Neuronal stem cell (in vitro differentiated cells): ENCODE measurements at regions not wholly inside any gene's neighbourhood (a gene's known extent, or its start where the extent isn't known, plus 50 kb on each side); places are given as distances from the start of the nearest gene placed in this dataset.

Experiments used
- DNase-seq: peaks from one replicate; pipeline ENCODE4 v3.0.0-alpha.2; 2013; ENCODE audit warnings: low spot score
- H2AFZ ChIP-seq: one replicate; pipeline ENCODE4 v1.6.1; 2013; ENCODE audit warnings: mild to moderate bottlenecking, low read length, inconsistent platforms
- H2AK5ac ChIP-seq: 2 replicates; pipeline ENCODE4 v1.6.1; 2013; ENCODE audit warnings: low read depth, mild to moderate bottlenecking, inconsistent platforms, low read length, moderate library complexity, mixed read lengths
- H2BK120ac ChIP-seq: 2 replicates; pipeline ENCODE4 v1.6.1; 2013; ENCODE audit warnings: low read depth, mild to moderate bottlenecking, inconsistent platforms, low read length, moderate library complexity, mixed read lengths
- H2BK12ac ChIP-seq: one replicate; pipeline ENCODE4 v1.6.1; 2013; ENCODE audit warnings: low read length, inconsistent platforms
- H2BK15ac ChIP-seq: 2 replicates; pipeline ENCODE4 v1.6.1; 2013; ENCODE audit warnings: mild to moderate bottlenecking, low read length, inconsistent platforms, mixed read lengths
- H2BK5ac ChIP-seq: one replicate; pipeline ENCODE4 v1.6.1; 2013; ENCODE audit warnings: inconsistent platforms, mild to moderate bottlenecking, low read length, moderate library complexity
- H3K14ac ChIP-seq: one replicate; pipeline ENCODE4 v1.6.1; 2013; ENCODE audit warnings: low read length, inconsistent platforms
- H3K18ac ChIP-seq: 2 replicates; pipeline ENCODE4 v1.6.1; 2013; ENCODE audit warnings: low read length, inconsistent platforms
- H3K23ac ChIP-seq: 2 replicates; pipeline ENCODE4 v1.6.1; 2013; ENCODE audit warnings: low read depth, mild to moderate bottlenecking, mixed read lengths, low read length, inconsistent platforms; ENCODE audit not compliant: poor library complexity
- H3K27ac ChIP-seq: replicated peaks from 3 replicates; pipeline ENCODE4 v1.5.1; 2013; ENCODE audit warnings: low read length, inconsistent platforms
- H3K27me3 ChIP-seq, 3 experiments: 2 replicates each; pipeline ENCODE4 v1.6.1; 2013; ENCODE audit warnings: low read length in 3 of 3, mild to moderate bottlenecking in 2 of 3, inconsistent platforms in 1 of 3, low read depth in 1 of 3, mixed read lengths in 1 of 3, moderate library complexity in 1 of 3; ENCODE audit not compliant: control insufficient read depth in 3 of 3, insufficient read depth in 3 of 3
- H3K36me3 ChIP-seq, 2 donors: replicated peaks in 1 of 2; 2 replicates each; pipeline ENCODE4 v1.6.1; 2013; ENCODE audit warnings: low read length in 2 of 2; ENCODE audit not compliant: control insufficient read depth in 2 of 2, insufficient read depth in 2 of 2
- H3K4ac ChIP-seq: 2 replicates; pipeline ENCODE4 v1.6.1; 2013; ENCODE audit warnings: inconsistent platforms, mild to moderate bottlenecking, low read length, moderate library complexity
- H3K4me1 ChIP-seq, 2 donors: 1 replicate in 1 of 2; 2 replicates in 1 of 2; pipeline ENCODE4 v1.6.1; 2013; ENCODE audit warnings: low read length in 2 of 2, low read depth in 1 of 2; ENCODE audit not compliant: control insufficient read depth in 2 of 2, insufficient read depth in 1 of 2
- H3K4me2 ChIP-seq: one replicate; pipeline ENCODE4 v1.6.1; 2013; ENCODE audit warnings: mild to moderate bottlenecking, low read length, inconsistent platforms; ENCODE audit not compliant: insufficient read depth, poor library complexity, severe bottlenecking
- H3K4me3 ChIP-seq, 2 donors: 2 replicates each; pipeline ENCODE4 v1.5.1; 2013; ENCODE audit warnings: low read length in 2 of 2, mild to moderate bottlenecking in 2 of 2, inconsistent platforms in 1 of 2, moderate library complexity in 1 of 2
- H3K79me1 ChIP-seq: one replicate; pipeline ENCODE4 v1.6.1; 2013; ENCODE audit warnings: low read depth, mild to moderate bottlenecking, inconsistent platforms, low read length, moderate library complexity
- H3K9ac ChIP-seq: one replicate; pipeline ENCODE4 v1.6.1; 2013; ENCODE audit warnings: mild to moderate bottlenecking, low read depth, low read length, inconsistent platforms; ENCODE audit not compliant: poor library complexity
- H3K9me3 ChIP-seq, 2 donors: replicated peaks in 1 of 2; 2 replicates each; pipeline versions ENCODE3 to v1.6.1; 2013; ENCODE audit warnings: low read length in 2 of 2, mild to moderate bottlenecking in 2 of 2, inconsistent platforms in 1 of 2, low read depth in 1 of 2, mixed read lengths in 1 of 2, moderate library complexity in 1 of 2; ENCODE audit not compliant: control insufficient read depth in 2 of 2, insufficient read depth in 1 of 2
- H4K8ac ChIP-seq: one replicate; pipeline ENCODE4 v1.6.1; 2013; ENCODE audit warnings: low read depth, mild to moderate bottlenecking, inconsistent platforms, low read length, moderate library complexity
- H4K91ac ChIP-seq: one replicate; pipeline ENCODE4 v1.6.1; 2013; ENCODE audit warnings: low read length, low read depth, mild to moderate bottlenecking, inconsistent platforms; ENCODE audit not compliant: poor library complexity
- WGBS, 2 donors: extraction: QIAGEN DNeasy Blood & Tissue Kit; methylation state at CpG; one replicate each; pipeline ENCODE4 v1.1.7; 2013; ENCODE audit warnings: missing lambda C conversion rate in 2 of 2, mixed read lengths in 1 of 2; ENCODE audit not compliant: insufficient read length in 2 of 2, insufficient replicate concordance in 1 of 2; ENCODE audit errors: extremely low coverage in 2 of 2; 5-methylcytosine and 5-hydroxymethylcytosine counted together

DNA sequence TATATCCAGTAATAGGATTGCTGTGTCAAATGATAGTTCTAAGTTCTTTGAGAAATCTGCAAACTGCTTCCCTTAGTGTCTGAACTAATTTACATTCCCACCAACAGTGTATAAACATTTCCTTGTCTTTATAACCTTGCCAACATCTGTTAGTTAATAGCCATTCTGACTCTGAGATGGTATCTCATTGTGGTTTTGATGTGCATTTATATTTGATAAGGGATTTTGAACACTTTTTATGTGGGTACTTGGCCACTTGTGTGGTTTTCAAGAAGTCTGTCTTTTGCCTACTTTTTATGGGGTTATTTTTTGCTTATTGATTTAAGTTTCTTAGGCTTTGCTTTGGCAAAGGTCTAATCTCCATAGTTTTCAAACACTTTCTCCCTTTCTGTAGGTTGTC lies 189.9 kb upstream of the CXCL13 start:
- no peaks in the 10 kb centered on the region for H3K79me1 ChIP-seq
- H2BK120ac ChIP-seq, result no peak overlapping the region
- no peak overlapping the region for H4K91ac ChIP-seq
- DNase-seq, result no peak
- no peaks in the 10 kb centered on the region for H3K9me3 ChIP-seq
- no peaks in the 10 kb centered on the region for H3K36me3 ChIP-seq
- H3K27me3 ChIP-seq, result peaks cover 0 to 5% (median 3%) of the 10 kb centered on the region in 3 experiments
- no peak overlapping the region for H3K18ac ChIP-seq
- no peak overlapping the region for H2BK15ac ChIP-seq
- no peaks in the 10 kb centered on the region for H3K4me1 ChIP-seq
- no peak overlapping the region for H3K27ac ChIP-seq
- no peak overlapping the region for H2BK12ac ChIP-seq
- H2BK5ac ChIP-seq, result no peak overlapping the region
- no peak overlapping the region for H3K14ac ChIP-seq
- no peak overlapping the region for H3K4me3 ChIP-seq
- H2AFZ ChIP-seq, result no peak overlapping the region
- no peak overlapping the region for H3K4ac ChIP-seq
- H3K4me2 ChIP-seq, result no peak overlapping the region
- no peak overlapping the region for H3K23ac ChIP-seq
- no peak overlapping the region for H2AK5ac ChIP-seq
- H4K8ac ChIP-seq, result no peak overlapping the region
- no peak overlapping the region for H3K9ac ChIP-seq

DNA sequence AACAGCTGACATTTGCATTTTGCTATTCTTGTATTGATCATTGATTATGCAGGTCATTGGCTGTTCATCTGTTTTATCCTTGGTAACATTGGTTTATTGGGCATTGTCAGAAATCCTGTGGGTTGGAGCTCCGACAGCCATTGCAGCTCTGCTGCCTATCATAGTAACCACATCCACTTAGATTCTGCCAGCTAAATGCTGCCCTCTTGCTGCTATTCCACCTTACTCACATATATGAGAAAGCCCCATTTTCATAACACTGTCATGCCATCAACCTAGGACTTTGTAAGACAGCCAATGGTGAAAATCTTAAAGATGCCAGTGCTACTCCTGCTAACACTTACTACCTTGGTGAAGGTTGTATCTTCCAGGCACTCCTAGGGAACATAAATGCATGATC lies 187.3 kb upstream of the CXCL13 start:
- Histone ChIP-seq H3K9me3 (no peaks in the 10 kb centered on the region), H3K27ac (no peak overlapping the region), H2BK5ac (no peak overlapping the region), H3K23ac (no peak overlapping the region), H3K79me1 (no peaks in the 10 kb centered on the region), H3K4me3 (no peak overlapping the region), H3K4me1 (no peaks in the 10 kb centered on the region), H4K8ac (no peak overlapping the region), H3K14ac (no peak overlapping the region), H3K18ac (no peak overlapping the region), H2BK120ac (no peak overlapping the region), H2BK12ac (no peak overlapping the region), H4K91ac (no peak overlapping the region), H3K4me2 (no peak overlapping the region), H2AFZ (no peak overlapping the region), H3K9ac (no peak overlapping the region), H3K36me3 (no peaks in the 10 kb centered on the region), H2AK5ac (no peak overlapping the region), H2BK15ac (no peak overlapping the region), H3K27me3 (no peaks in the 10 kb centered on the region), H3K4ac (no peak overlapping the region)
- no peak for DNase-seq
- WGBS, 2 donors, result no CpG with 5 or more reads among the region's 1 CpG

- DNase-seq, result no peak
- Histone ChIP-seq H3K9ac (no peak overlapping the region), H3K27me3 (no peaks in the 10 kb centered on the region), H3K14ac (no peak overlapping the region), H3K79me1 (no peaks in the 10 kb centered on the region), H3K4me3 (no peak overlapping the region), H3K4me2 (no peak overlapping the region), H2BK5ac (no peak overlapping the region), H2AK5ac (no peak overlapping the region), H3K36me3 (no peaks in the 10 kb centered on the region), H3K4me1 (peaks cover 0 to under 1% of the 10 kb centered on the region in 2 donors), H4K8ac (no peak overlapping the region), H3K23ac (no peak overlapping the region), H2BK15ac (no peak overlapping the region), H3K9me3 (no peaks in the 10 kb centered on the region), H2BK120ac (no peak overlapping the region), H3K27ac (no peak overlapping the region), H4K91ac (no peak overlapping the region), H3K4ac (no peak overlapping the region), H2AFZ (no peak overlapping the region), H3K18ac (no peak overlapping the region), H2BK12ac (no peak overlapping the region)
- no CpG with 5 or more reads among the region's 4 CpGs for WGBS, 2 donors
Observed at GRCh38 chr4:77430847-77431246, 174.8 kb upstream of the CXCL13 start.

DNA sequence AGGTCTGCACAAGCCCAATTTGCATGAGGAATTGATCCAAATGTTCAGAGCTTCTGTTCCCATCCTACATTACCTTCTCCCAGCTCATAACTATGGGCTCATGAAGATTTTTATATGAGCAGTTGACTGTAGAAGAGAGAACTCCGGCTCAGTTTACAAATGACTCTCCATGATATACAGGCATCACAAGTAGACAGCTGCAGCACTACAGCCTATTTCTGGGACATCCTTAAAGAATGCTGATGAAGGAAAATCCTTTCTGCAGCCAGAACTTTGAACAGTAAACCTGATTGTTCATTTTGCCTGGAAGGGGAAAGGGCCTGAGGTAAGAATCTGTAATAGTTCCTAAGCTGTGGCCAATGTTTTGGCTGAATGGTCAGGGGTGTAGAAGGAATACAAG lies 174.1 kb upstream of the CXCL13 start:
- Histone ChIP-seq H3K4me3 (no peak overlapping the region), H4K91ac (no peak overlapping the region), H2BK12ac (no peak overlapping the region), H3K23ac (no peak overlapping the region), H4K8ac (no peak overlapping the region), H3K4ac (no peak overlapping the region), H2AK5ac (no peak overlapping the region), H3K18ac (no peak overlapping the region), H3K79me1 (no peaks in the 10 kb centered on the region), H2AFZ (no peak overlapping the region), H2BK120ac (no peak overlapping the region), H3K9me3 (no peaks in the 10 kb centered on the region), H3K27ac (no peak overlapping the region), H2BK5ac (no peak overlapping the region), H3K36me3 (no peaks in the 10 kb centered on the region), H3K4me2 (no peak overlapping the region), H2BK15ac (no peak overlapping the region), H3K27me3 (no peaks in the 10 kb centered on the region), H3K4me1 (peaks cover 0 to 2% of the 10 kb centered on the region in 2 donors), H3K14ac (no peak overlapping the region), H3K9ac (no peak overlapping the region)
- no peak for DNase-seq
- no CpG with 5 or more reads among the region's 1 CpG for WGBS, 2 donors
